CD14-positive monocyte (primary cell): ENCODE measurements at regions not wholly inside any gene's neighbourhood (a gene's known extent, or its start where the extent isn't known, plus 50 kb on each side); places are given as distances from the start of the nearest gene placed in this dataset.
"Not testable (repeated sequence)": the region's sequence is repeated elsewhere in the genome, so short reads cannot be mapped to it uniquely, and the experiment has no call there.

ENCODE experiments used
- DNase-seq, 3 donors: peaks; one replicate each; pipeline ENCODE4 v3.0.0-alpha.2; 2011 to 2022
- H2AFZ ChIP-seq: 2 replicates; pipeline ENCODE4 v1.6.0; 2012; ENCODE audit warnings: mild to moderate bottlenecking, low read depth, low read length, inconsistent platforms; ENCODE audit not compliant: insufficient read depth, poor library complexity, severe bottlenecking
- H3K27ac ChIP-seq, 2 donors: 1 replicate in 1 of 2; 2 replicates in 1 of 2; pipeline ENCODE4 v1.5.1; 2012 to 2013; ENCODE audit warnings: low read length in 2 of 2, control low read depth in 1 of 2, inconsistent platforms in 1 of 2, low read depth in 1 of 2, mild to moderate bottlenecking in 1 of 2
- H3K27me3 ChIP-seq, 2 donors: one replicate each; pipeline versions ENCODE4 v1.6.0 to v1.6.1; 2011 to 2013; ENCODE audit warnings: low read length in 2 of 2; ENCODE audit not compliant: control insufficient read depth in 2 of 2, insufficient read depth in 2 of 2
- H3K36me3 ChIP-seq, 2 donors: replicated peaks in 1 of 2; 1 replicate in 1 of 2; 2 replicates in 1 of 2; pipeline versions ENCODE4 v1.5.1 to v1.6.1; 2012 to 2013; ENCODE audit warnings: low read length in 2 of 2, control low read depth in 1 of 2, inconsistent platforms in 1 of 2, mild to moderate bottlenecking in 1 of 2; ENCODE audit not compliant: insufficient read depth in 2 of 2, control insufficient read depth in 1 of 2
- H3K4me1 ChIP-seq, 2 donors: 1 replicate in 1 of 2; 2 replicates in 1 of 2; pipeline versions ENCODE4 v1.5.1 to v1.6.1; 2012 to 2013; ENCODE audit warnings: low read length in 2 of 2, control low read depth in 1 of 2, inconsistent platforms in 1 of 2, mild to moderate bottlenecking in 1 of 2, moderate library complexity in 1 of 2; ENCODE audit not compliant: insufficient read depth in 2 of 2, control insufficient read depth in 1 of 2
- H3K4me2 ChIP-seq: replicated peaks from 2 replicates; pipeline ENCODE3; 2012; ENCODE audit warnings: low read length, moderate library complexity, mild to moderate bottlenecking; ENCODE audit not compliant: poor library complexity, severe bottlenecking; ENCODE audit errors: extremely low read depth
- H3K4me3 ChIP-seq, 3 experiments: fragments of 200-600 bp in 1 of 3; sonication (generic) in 1 of 3; replicated peaks in 1 of 3; 1 replicate in 2 of 3; 2 replicates in 1 of 3; pipeline ENCODE4 v1.5.1; 2011 to 2013; ENCODE audit warnings: low read length in 3 of 3, mild to moderate bottlenecking in 3 of 3, control low read depth in 2 of 3, low read depth in 2 of 3, inconsistent platforms in 1 of 3, moderate library complexity in 1 of 3
- H3K79me2 ChIP-seq: 2 replicates; pipeline ENCODE4 v1.6.0; 2012; ENCODE audit warnings: mild to moderate bottlenecking, control low read depth, inconsistent platforms, low read length, moderate library complexity; ENCODE audit not compliant: insufficient read depth
- H3K9ac ChIP-seq: 2 replicates; pipeline ENCODE4 v1.6.0; 2017; ENCODE audit warnings: low read length, mild to moderate bottlenecking; ENCODE audit not compliant: insufficient read depth, poor library complexity, severe bottlenecking
- H3K9me3 ChIP-seq, 2 donors: replicated peaks in 1 of 2; 1 replicate in 1 of 2; 2 replicates in 1 of 2; pipeline versions ENCODE4 v1.5.1 to v1.6.1; 2012 to 2013; ENCODE audit warnings: low read length in 2 of 2, control low read depth in 1 of 2; ENCODE audit not compliant: control insufficient read depth in 1 of 2, insufficient read depth in 1 of 2
- H4K20me1 ChIP-seq: 2 replicates; pipeline ENCODE4 v1.6.0; 2012; ENCODE audit warnings: mild to moderate bottlenecking, low read length, control low read depth, moderate library complexity; ENCODE audit not compliant: insufficient read depth
- H3K27ac Mint-ChIP-seq, 7 donors: one replicate each; pipeline ENCODE4 v1.8.0; 2020; ENCODE audit warnings: mild to moderate bottlenecking in 7 of 7, mixed read lengths in 7 of 7, moderate library complexity in 6 of 7, inconsistent platforms in 2 of 7
- H3K27me3 Mint-ChIP-seq, 3 donors: one replicate each; pipeline ENCODE4 v1.8.0; 2021 to 2022; ENCODE audit warnings: low read depth in 3 of 3, mild to moderate bottlenecking in 3 of 3, mixed read lengths in 3 of 3, moderate library complexity in 3 of 3, inconsistent platforms in 1 of 3
- H3K36me3 Mint-ChIP-seq, 2 donors: one replicate each; pipeline ENCODE4 v1.8.0; 2020; ENCODE audit warnings: mixed read lengths in 2 of 2, inconsistent platforms in 1 of 2, mild to moderate bottlenecking in 1 of 2
- H3K4me1 Mint-ChIP-seq: one replicate; pipeline ENCODE4 v1.8.0; 2020; ENCODE audit warnings: mild to moderate bottlenecking, mixed read lengths
- H3K4me3 Mint-ChIP-seq, 2 donors: one replicate each; pipeline ENCODE4 v1.8.0; 2020; ENCODE audit warnings: mild to moderate bottlenecking in 2 of 2, mixed read lengths in 2 of 2, moderate library complexity in 1 of 2
- H3K9me3 Mint-ChIP-seq, 7 donors: one replicate each; pipeline ENCODE4 v1.8.0; 2020 to 2022; ENCODE audit warnings: mixed read lengths in 7 of 7, mild to moderate bottlenecking in 6 of 7, moderate library complexity in 6 of 7, inconsistent platforms in 2 of 7
- CTCF ChIP-seq: fragments of 200-600 bp; IDR thresholded peaks from one replicate; pipeline ENCODE4 v1.8.0; 2022; ENCODE audit warnings: antibody characterized with exemption, mild to moderate bottlenecking
- WGBS: methylation state at CpG from one replicate; pipeline ENCODE4 v1.1.5; 2013; ENCODE audit warnings: missing lambda C conversion rate; ENCODE audit not compliant: insufficient coverage; 5-methylcytosine and 5-hydroxymethylcytosine counted together
- intact Hi-C, 2 donors: fragments of 100-400 bp; cut with micrococcal nuclease; formaldehyde crosslinking; loops; one replicate each; pipeline versions ENCODE4 v1.15.0 to v1.15.1; 2023

DNA sequence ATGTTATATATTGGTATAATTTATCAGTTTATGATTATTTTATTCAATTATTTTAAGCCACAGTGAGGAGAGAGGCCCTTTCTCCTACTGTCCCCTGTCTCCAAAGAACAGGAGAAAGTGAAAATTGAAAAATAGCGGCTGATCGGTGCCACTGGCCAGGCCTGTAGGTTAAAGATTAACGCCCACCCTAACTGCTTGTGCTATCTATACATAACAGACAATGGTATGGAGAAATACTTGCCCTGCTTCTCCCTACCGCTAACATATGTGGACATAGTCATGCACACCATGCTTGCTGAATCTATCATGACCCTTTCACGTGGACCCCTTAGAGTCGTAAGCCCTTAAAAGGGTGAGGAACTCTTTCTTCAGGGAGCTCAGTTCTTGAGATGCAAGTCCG, 67.5 kb downstream of the EIF1AY start:
- H3K27me3 ChIP-seq, result no peaks in the 10 kb centered on the region
- Mint-ChIP-seq H3K9me3 (peaks cover 0 to 3% (median 0%) of the 10 kb centered on the region in 7 donors), H3K4me3 (no peak overlapping the region), H3K36me3 (no peaks in the 10 kb centered on the region), H3K27me3 (no peaks in the 10 kb centered on the region), H3K4me1 (no peaks in the 10 kb centered on the region), H3K27ac (no peak overlapping the region)
- no peak overlapping the region for H3K4me2 ChIP-seq
- H4K20me1 ChIP-seq, result no peaks in the 10 kb centered on the region
- DNase-seq, result no peak
- intact Hi-C loops, result no loop called here
- H3K36me3 ChIP-seq, result no peaks in the 10 kb centered on the region
- H3K9me3 ChIP-seq, result peaks cover 0 to 3% of the 10 kb centered on the region in 2 donors
- WGBS, result no CpG with 5 or more reads among the region's 7 CpGs
- H3K79me2 ChIP-seq, result no peaks in the 10 kb centered on the region
- H3K4me3 ChIP-seq, result no peak overlapping the region
- no peak for TF ChIP-seq CTCF
- H2AFZ ChIP-seq, result no peak overlapping the region
- no peak overlapping the region for H3K9ac ChIP-seq
- no peak overlapping the region for H3K27ac ChIP-seq
- H3K4me1 ChIP-seq, result no peaks in the 10 kb centered on the region

- Mint-ChIP-seq H3K36me3 (no peaks in the 10 kb centered on the region), H3K27me3 (no peaks in the 10 kb centered on the region), H3K4me1 (no peaks in the 10 kb centered on the region), H3K27ac (no peak overlapping the region), H3K9me3 (peaks cover 0 to 2% (median 0%) of the 10 kb centered on the region in 7 donors), H3K4me3 (no peak overlapping the region)
- Histone ChIP-seq H3K79me2 (no peaks in the 10 kb centered on the region), H3K9ac (no peak overlapping the region), H3K9me3 (no peaks in the 10 kb centered on the region), H4K20me1 (no peaks in the 10 kb centered on the region), H3K4me2 (no peak overlapping the region), H3K27ac (no peak overlapping the region), H3K36me3 (no peaks in the 10 kb centered on the region), H3K27me3 (no peaks in the 10 kb centered on the region), H3K4me1 (no peaks in the 10 kb centered on the region), H3K4me3 (no peak overlapping the region), H2AFZ (no peak overlapping the region)
- no peak for TF ChIP-seq CTCF
- intact Hi-C loops, result no loop called here
- DNase-seq, result no peak
- no CpG with 5 or more reads among the region's 5 CpGs for WGBS
Measured at GRCh38 chrY:20648265-20648664, 72.7 kb downstream of the EIF1AY start.

- H3K27me3 Mint-ChIP-seq, intact Hi-C loops, H3K4me1 ChIP-seq, H2AFZ ChIP-seq, DNase-seq, H3K4me2 ChIP-seq, H3K27me3 ChIP-seq, H3K9me3 ChIP-seq, H3K36me3 ChIP-seq, H3K36me3 Mint-ChIP-seq, H3K9me3 Mint-ChIP-seq, H3K4me3 Mint-ChIP-seq, H3K4me3 ChIP-seq, H3K27ac Mint-ChIP-seq, H3K9ac ChIP-seq, H3K79me2 ChIP-seq, H4K20me1 ChIP-seq, H3K4me1 Mint-ChIP-seq, H3K27ac ChIP-seq: not testable (repeated sequence)
- WGBS, result no CpG with 5 or more reads among the region's 1 CpG
Measured at GRCh38 chrY:20648891-20649290, 73.3 kb downstream of the EIF1AY start.
